HG02973 (cell line): ENCODE measurements at regions not wholly inside any gene's neighbourhood (a gene's known extent, or its start where the extent isn't known, plus 50 kb on each side); places are given as distances from the start of the nearest gene placed in this dataset.
"Not testable (repeated sequence)": the region's sequence is repeated elsewhere in the genome, so short reads cannot be mapped to it uniquely, and the experiment has no call there.

Experiments used
- ATAC-seq: cut with Tn5 transposase; IDR thresholded peaks from one replicate; pipeline ENCODE4 v1.9.1; 2021; ENCODE audit warnings: moderate library complexity; ENCODE audit not compliant: unreplicated experiment

DNA sequence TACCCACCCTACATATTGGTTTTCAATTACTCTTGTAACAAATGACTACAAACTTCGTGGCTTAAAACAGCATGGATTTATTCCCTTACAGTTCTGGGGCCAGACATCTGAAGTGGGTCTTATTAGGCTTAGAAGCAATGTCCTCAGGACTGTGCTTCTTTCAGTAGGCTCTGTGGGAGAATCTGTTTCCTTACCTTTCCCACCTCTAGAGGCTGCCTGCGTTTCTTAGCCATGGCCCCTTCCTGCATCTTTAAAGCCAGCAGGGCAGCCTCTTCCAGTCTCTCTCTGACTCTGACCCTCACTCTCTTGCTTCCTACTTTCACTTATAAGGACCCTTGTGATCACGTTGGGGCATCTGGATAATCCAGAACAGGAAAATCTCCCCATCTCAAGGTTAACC lies 252.5 kb upstream of the PGRMC2 start:
- ATAC-seq, result no peak

DNA sequence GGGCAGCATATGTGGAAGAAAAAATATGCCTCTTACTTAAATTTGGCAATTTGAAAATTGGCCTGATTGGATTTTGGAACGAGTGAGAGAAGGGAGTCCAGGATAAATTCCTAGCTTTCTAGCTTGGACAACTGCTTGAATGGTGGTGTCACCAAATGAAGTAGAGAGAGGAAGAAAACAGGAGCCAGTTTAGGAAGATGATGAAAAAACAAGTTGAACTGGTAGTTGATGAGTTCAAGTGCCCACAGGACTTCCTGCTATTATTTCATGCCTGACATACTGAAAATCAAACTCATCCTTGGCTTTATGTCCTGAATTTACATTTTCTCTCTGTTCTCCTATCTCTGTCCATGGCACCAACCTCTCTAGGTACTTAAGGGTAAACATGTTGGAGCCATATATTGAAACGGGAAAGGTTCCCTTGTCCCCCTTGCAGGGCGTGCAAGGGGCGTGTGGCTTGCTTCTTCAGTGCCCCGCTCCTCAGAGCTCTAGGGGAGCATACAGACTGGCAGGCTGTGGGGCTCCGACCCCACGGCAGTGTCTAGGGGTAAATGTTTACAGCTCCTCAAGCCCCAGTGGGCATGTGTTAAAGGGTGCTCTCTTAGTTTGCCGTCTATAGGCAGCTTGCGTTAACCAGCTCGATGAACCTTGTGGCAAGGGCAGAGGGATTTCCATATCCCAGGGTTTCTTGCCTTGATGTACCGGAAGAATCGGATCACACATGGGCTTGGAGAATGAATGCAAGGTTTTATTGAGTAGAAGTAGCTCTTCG lies 250.7 kb upstream of the PGRMC2 start:
- no peak for ATAC-seq

GRCh38 chr4:128536746-128537145 lies 249.1 kb upstream of the PGRMC2 start:
- no peak for ATAC-seq

DNA sequence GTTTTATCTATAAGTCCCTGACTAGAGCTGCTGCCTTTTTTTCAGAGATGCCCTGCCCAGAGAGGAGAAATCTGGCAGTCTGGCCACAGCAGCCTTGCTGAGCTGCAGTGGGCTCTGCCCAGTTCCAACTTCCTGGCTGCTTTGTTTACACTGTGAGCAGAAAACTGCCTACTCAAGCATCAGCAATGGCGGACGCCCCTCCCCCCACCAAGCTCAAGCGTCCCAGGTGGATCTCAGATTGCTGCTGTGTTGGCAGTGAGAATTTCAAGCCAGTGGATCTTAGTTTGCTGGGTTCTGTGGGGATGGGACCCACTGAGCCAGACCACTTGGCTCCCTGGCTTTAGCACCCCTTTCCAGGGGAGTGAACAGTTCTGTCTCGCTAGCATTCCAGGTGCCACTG lies 247.9 kb upstream of the PGRMC2 start:
- not testable (repeated sequence) for ATAC-seq

DNA sequence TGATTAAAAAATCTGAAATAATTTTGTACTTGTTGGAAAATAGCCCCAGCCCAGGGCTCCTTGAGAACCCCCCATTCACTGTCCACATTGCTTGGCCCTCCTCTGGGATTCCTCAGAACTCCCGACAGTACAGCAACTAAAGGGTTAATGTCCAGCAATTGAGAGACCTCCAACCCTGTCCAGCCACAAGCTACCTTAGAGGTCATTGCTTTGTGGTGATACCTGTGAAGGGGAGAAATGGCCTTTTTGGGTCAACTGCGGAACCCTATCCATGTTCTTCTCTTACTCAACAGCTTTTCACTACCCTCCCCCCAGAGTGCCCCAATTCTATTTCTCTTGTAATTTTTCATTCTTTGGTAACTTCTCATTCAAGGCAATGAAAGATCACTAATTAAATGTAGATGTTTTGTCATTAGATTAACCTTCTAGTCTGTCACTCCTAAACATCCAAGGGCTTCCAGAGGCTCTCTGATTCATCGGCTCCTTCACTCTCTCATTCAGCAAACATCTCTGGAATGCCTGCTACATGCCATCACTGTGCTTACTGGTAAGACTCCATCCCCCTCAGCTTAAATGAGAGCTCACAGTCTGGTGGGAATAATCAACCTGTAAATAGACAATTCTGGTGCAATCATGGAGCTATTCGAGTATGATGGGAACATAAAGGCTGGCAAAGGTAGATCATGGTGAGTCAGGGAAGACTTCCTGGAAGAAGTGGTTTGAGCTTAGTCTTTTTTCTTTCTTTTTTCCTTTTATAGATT lies 241.4 kb upstream of the PGRMC2 start:
- ATAC-seq, result no peak

DNA sequence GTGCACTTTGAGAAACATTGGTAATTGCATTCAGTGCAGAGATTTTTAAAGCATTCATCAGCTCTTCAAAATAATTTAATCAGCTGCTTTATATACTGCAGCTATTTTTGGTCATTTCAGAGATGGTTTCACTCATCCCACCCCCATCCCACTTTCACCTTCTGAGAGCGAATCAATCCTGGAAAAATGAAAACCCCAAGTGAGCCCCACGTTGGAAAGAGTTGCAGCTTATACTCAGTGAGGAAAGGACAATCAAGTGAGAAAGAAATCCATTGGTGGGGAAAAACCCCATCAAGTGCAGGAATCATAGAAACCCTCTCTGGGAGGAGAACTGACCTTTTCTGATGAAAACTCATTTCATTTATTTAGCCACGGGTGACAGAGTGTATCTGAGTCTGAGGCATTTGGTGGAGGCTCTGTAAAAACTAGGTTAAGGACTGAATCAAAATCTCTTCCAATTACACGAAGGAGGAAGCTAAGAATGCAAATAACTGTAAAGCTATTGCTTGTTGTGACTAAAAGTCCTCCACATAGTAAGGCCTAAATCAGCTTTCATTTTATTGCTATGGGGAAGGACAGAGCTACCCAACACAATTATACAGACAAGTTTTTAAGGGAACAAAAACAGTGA lies 240.4 kb upstream of the PGRMC2 start:
- no peak for ATAC-seq

GRCh38 chr4:128527351-128527750 lies 239.7 kb upstream of the PGRMC2 start:
- no peak for ATAC-seq

DNA sequence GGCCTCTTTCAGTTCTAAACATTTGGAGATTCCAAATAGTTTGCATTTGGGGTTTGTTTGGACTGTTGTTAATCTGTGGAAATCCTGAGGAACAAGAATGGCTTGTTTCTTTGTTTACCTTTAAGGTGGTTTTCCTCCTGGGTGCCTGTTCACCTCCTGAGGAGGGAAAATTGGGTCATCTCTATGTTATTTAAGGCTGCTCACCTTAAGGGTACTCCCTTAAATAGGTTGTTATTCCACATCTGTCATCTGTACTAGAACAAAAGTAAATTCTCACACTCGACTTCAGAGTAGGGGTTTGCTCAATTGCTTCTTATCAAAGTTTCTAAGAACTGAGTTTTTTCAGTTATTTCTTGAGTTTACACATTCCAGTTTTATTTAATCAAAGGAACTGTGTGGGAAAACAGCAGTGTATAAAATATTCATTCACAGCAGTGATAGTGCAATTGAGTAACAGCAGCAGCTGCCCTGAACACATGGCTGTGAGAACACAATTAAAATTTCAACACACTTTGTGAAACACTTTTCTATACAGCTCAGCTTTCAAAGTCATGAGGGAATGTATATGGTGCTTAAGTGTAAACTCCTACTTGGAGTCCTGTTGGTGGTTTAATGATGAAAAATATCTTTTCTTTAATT lies 238.5 kb upstream of the PGRMC2 start:
- ATAC-seq, result no peak

DNA sequence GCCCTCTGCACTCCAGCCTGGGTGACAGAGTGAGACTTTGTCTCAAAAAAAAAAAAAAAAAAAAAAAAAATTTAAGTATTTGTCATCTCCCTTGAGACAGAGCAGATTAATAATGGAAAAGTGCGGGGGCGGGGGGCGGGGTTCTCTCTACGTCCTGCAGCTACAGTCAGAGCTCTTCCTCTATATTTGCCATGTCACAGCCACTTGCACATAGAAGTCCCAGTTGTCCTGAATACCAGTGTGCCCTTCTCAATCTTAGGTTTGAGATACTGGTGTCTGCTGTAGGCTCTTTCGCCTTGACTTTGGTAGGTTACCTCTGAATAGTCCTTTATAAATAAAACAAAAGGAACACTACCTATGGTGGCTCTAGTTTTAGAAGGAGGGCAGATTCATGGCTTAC lies 237.8 kb upstream of the PGRMC2 start:
- ATAC-seq, result no peak

DNA sequence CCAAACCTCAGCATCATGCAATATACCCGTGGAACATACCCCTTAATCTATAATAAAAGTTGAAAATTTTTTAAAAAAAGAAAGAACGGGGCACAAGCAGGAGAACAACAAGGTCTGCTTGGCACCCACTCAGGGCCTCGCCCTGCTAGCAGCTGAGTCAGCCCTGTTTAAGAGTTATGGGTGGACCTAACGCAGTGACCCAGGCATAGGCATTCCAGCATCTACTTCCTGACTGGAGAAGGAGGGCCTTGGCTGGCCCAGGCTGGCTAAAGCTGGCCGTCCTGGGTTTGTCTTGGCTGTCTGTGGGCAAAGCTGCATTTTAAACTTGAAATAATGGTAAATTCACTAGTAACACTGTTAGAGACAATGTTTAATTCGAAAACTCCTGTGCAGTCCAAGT lies 236.7 kb upstream of the PGRMC2 start:
- ATAC-seq, result no peak

GRCh38 chr4:128521648-128522111 lies 234.1 kb upstream of the PGRMC2 start:
- ATAC-seq, result no peak

GRCh38 chr4:128521156-128521555 lies 233.5 kb upstream of the PGRMC2 start:
- ATAC-seq, result no peak

DNA sequence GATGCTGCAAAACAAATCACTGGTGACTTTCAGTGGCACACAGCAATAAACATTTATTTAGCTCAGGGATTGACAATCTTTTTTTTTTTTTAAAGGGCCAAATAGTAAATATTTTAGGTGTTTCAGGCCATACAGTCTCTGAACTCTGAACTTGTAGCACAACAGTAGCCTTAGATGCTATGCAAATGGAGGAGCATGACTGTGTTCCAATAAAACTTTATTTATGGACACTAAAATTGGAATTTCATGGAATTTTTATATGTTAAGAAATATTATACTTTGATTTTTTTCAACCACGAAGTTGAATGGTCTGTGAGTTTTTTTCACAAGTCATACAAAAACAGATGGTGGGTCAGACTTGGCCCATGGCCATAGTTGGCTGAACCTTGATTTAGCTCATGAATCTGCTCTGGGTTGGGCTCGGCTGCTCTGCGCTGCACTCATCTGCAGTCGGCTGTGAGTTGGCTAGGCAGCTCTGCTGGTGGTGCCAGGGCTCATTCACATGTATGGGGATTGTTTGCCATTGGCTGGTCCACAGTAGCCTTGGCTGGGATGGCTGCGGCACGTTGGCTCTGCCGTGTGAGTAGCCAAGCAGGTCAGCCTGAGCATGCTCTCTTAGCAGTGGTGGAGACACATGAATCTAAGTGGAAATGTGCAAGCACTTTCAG lies 231.7 kb upstream of the PGRMC2 start:
- no peak for ATAC-seq

DNA sequence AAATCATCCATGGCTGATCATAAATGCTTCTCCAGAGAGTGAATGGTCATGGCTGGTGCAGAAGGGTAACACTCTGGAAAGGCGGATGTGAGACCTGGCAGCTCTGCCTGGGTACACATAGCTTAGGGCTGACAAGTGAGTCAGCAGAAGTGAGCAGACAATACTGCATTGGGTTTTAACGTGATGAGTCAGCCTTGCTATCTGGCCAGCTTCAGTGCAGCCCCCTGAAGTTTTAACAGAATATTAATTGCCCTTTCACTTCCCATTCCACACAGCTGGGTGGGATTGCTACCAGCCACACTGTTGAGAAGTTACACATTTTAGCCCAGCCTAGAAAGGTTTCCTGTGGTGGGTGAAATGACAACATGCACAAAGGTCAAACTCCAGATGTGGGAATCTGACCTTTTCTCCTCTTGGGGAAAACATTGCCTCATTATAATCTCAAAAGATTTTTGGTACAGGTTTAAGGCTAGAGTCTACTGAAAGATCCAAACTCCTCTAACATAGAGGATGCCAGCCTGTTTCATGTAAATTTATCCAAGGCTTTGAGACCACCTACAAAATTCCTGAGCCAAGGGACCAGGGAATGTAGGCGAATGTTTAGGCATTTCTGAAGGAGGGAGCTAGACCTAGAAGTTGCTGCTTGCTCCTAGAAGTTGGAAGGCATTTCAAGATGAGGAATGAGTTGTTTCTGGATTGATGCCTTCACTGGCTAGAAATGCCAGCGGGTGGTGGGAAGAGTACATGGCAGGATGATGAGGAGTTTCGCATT lies 230.3 kb upstream of the PGRMC2 start:
- peak; percentile 95 for ATAC-seq

- ATAC-seq, result no peak
Measured at GRCh38 chr4:128517096-128517738, 229.6 kb upstream of the PGRMC2 start.

DNA sequence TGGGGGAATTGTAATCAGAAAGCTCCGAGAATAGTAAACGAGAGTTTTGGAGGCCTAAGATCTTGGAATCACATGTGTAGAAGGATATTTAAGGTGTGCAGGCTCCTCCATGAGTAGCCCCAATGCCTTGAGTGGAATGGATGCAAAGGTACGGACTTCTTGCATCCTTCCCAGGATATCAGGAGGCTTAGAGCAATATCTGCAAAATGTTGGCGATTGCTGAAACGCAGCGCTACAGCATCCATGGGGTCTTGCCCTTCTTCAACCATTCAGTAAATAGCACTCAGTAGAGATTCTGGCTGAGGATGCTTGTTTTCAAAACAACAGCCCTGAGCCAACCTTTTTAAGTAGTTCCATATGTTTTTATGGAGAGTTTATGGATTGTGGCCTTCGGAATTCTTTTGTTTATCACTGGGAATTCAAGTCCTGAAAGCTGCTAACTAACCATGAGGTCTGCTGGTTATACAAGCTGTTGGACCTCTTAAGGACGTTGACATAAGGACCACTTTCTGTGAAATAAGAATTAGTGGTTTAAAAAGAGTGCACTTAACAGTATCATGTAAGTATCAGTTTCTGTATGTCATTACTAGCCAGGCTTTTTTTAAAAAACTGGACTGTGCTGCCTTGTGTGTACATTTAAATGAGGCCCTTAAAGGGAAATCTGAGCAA lies 228.8 kb upstream of the PGRMC2 start:
- peak; percentile 64 for ATAC-seq

GRCh38 chr4:128513664-128514484 lies 226.3 kb upstream of the PGRMC2 start:
- ATAC-seq, result no peak

DNA sequence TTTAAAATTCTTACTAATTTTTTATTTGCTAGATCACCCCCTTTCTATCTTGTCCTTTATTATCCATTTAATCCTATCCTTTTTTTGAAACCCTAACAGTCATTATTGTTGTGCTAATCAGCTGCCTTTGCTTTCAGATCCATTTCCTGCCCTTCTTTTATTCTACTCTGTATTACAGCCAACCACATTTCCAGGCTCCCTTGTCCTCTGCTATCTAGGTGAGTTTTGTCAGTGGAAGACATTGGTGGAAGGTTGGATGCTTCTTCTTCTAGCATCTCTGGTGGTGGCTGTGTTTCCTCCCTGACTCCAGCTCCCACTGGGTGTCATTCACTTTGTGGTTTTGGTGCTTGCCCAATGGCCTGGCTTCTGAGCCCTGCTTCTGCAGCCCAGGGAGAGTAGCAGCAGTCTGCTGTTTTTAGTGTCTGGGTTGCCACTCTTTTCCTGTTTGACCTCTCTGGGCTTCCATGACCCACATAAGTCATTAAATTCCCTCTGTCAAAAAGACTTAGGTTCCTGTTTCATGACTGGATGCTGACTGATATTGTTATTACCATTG lies 225.2 kb upstream of the PGRMC2 start:
- no peak for ATAC-seq
